HepG2 (cell line): ENCODE measurements at regions not wholly inside any gene's neighbourhood (a gene's known extent, or its start where the extent isn't known, plus 50 kb on each side); places are given as distances from the start of the nearest gene placed in this dataset.

Source experiments
- ATAC-seq: fragments of 200-7000 bp; cut with Tn5 transposase; 3 replicates; pipeline ENCODE4 v1.9.1; 2020; ENCODE audit warnings: mild to moderate bottlenecking, moderate library complexity
- BruUV-seq: library from RNA; stranded (reverse); fragments of 400-500 nt; replicated peaks from 2 replicates; lab custom pipeline; 2021; lab: Mats Ljungman, UMichigan
- CTCF ChIA-PET: fragments of 300-600 bp; formaldehyde crosslinking; extraction: SDS; loops from one replicate; lab custom pipeline; 2021; ENCODE audit warnings: low total read pairs, inconsistent platforms, low intra/inter-chr PET ratio; lab: Yijun Ruan, JAX
- POLR2A ChIA-PET: fragments of 350-600 bp; sonication (Branson Sonifier 250); formaldehyde crosslinking; loops from one replicate; lab custom pipeline; 2020; ENCODE audit warnings: antibody characterized with exemption, inconsistent platforms; lab: Yijun Ruan, JAX
- DNase-seq: peaks from one replicate; pipeline ENCODE4 v3.0.0-alpha.2; 2015; ENCODE audit warnings: low spot score
- FAIRE-seq: peaks from 3 replicates; lab custom pipeline; 2011; peaks lifted over from hg19 to GRCh38; lab: Jason Lieb, UNC
- H2AFZ ChIP-seq: one replicate; pipeline ENCODE4 v1.6.1; 2011; ENCODE audit warnings: low read length, inconsistent platforms
- H3K27ac ChIP-seq: fragments of 300-600 bp; 3 replicates; pipeline ENCODE4 v1.8.0; 2011; ENCODE audit warnings: mixed run types, mild to moderate bottlenecking, mixed read lengths, low read length, inconsistent platforms; ENCODE audit not compliant: insufficient read depth; ENCODE audit errors: extremely low read length
- H3K27me3 ChIP-seq, 2 experiments: fragments of 200-600 bp in 1 of 2; 2 replicates in 1 of 2; 3 replicates in 1 of 2; pipeline versions ENCODE4 v1.6.0 to v1.8.0; 2011; ENCODE audit warnings: low read length in 2 of 2, mild to moderate bottlenecking in 2 of 2, moderate library complexity in 2 of 2, inconsistent platforms in 1 of 2; ENCODE audit not compliant: insufficient read depth in 2 of 2, control insufficient read depth in 1 of 2
- H3K36me3 ChIP-seq, 2 experiments: fragments of 200-600 bp in 1 of 2; replicated peaks in 1 of 2; 2 replicates in 1 of 2; 3 replicates in 1 of 2; pipeline versions ENCODE4 v1.5.1 to v1.8.0; 2011; ENCODE audit warnings: low read length in 2 of 2, inconsistent platforms in 1 of 2; ENCODE audit not compliant: insufficient read depth in 2 of 2, control insufficient read depth in 1 of 2
- H3K4me1 ChIP-seq: 2 replicates; pipeline ENCODE4 v1.5.1; 2012; ENCODE audit warnings: low read length, inconsistent platforms; ENCODE audit not compliant: insufficient read depth
- H3K4me2 ChIP-seq: 2 replicates; pipeline ENCODE4 v1.6.0; 2011; ENCODE audit warnings: low read depth, low read length, inconsistent platforms
- H3K4me3 ChIP-seq, 3 experiments: fragments of 200-600 bp in 1 of 3; sonication (generic), shearing (Covaris generic) in 1 of 3; replicated peaks in 1 of 3; 2 replicates each; pipeline ENCODE4 v1.5.1; 2011 to 2016; ENCODE audit warnings: low read length in 3 of 3, inconsistent platforms in 2 of 3, low read depth in 2 of 3, mild to moderate bottlenecking in 2 of 3, control low read depth in 1 of 3, mixed read lengths in 1 of 3; ENCODE audit not compliant: insufficient read depth in 1 of 3
- H3K79me2 ChIP-seq: one replicate; pipeline ENCODE4 v1.6.1; 2011; ENCODE audit warnings: low read length, inconsistent platforms; ENCODE audit not compliant: insufficient read depth
- H3K9ac ChIP-seq: 2 replicates; pipeline ENCODE4 v1.6.0; 2011; ENCODE audit warnings: mild to moderate bottlenecking, low read depth, low read length, inconsistent platforms; ENCODE audit not compliant: insufficient read depth
- H3K9me3 ChIP-seq: 2 replicates; pipeline ENCODE4 v1.5.1; 2012; ENCODE audit warnings: mild to moderate bottlenecking, low read length
- H4K20me1 ChIP-seq: 2 replicates; pipeline ENCODE4 v1.6.0; 2011; ENCODE audit warnings: inconsistent platforms, mild to moderate bottlenecking, low read length, moderate library complexity; ENCODE audit not compliant: insufficient read depth
- GATAD2A ChIP-seq: IDR thresholded peaks from 2 replicates; pipeline ENCODE4 v1.6.1; 2016
- GLI4 ChIP-seq: sonication (generic); formaldehyde crosslinking; IDR thresholded peaks from 2 replicates; pipeline ENCODE4 v1.5.1; 2020; ENCODE audit warnings: missing genetic modification reagents, mild to moderate bottlenecking, moderate library complexity, borderline replicate concordance
- HMGA1 ChIP-seq: sonication (generic); formaldehyde crosslinking; conservative IDR thresholded peaks from 2 replicates; pipeline ENCODE4 v1.4.0; 2020; ENCODE audit warnings: missing genetic modification reagents
- KDM1A ChIP-seq: IDR thresholded peaks from 2 replicates; pipeline ENCODE4 v1.6.1; 2016; ENCODE audit warnings: missing compliant biosample characterization
- KDM5A ChIP-seq: fragments of 200-600 bp; sonication (generic); IDR thresholded peaks from 2 replicates; pipeline ENCODE4 v1.7.0; 2018; ENCODE audit warnings: antibody characterized with exemption, mild to moderate bottlenecking, low read length, borderline replicate concordance
- NFIB ChIP-seq: sonication (generic); formaldehyde crosslinking; IDR thresholded peaks from 2 replicates; pipeline ENCODE4 v1.9.0; 2021; ENCODE audit warnings: missing genetic modification reagents, mild to moderate bottlenecking, borderline replicate concordance
- NR2F1 ChIP-seq, 2 experiments: fragments of 450-650 bp in 1 of 2; formaldehyde crosslinking in 1 of 2; IDR thresholded peaks; 2 replicates each; pipeline versions ENCODE4 v1.5.0 to v1.6.1; 2016 to 2020; ENCODE audit warnings: mild to moderate bottlenecking in 1 of 2, missing compliant biosample characterization in 1 of 2, missing genetic modification reagents in 1 of 2, moderate library complexity in 1 of 2
- PCBP2 ChIP-seq: fragments of 200-400 bp; formaldehyde crosslinking; optimal IDR thresholded peaks from 2 replicates; pipeline ENCODE3; 2018; ENCODE audit warnings: low read length, low read depth; ENCODE audit not compliant: poor library complexity, severe bottlenecking
- SOX13 ChIP-seq, 3 experiments: fragments of 450-650 bp in 1 of 3; sonication (generic) in 1 of 3; formaldehyde crosslinking in 1 of 3; IDR thresholded peaks in 2 of 3; conservative IDR thresholded peaks in 1 of 3; 2 replicates each; pipeline versions ENCODE4 v1.5.0 to v1.6.1; 2016 to 2020; ENCODE audit warnings: antibody characterized with exemption in 1 of 3, mild to moderate bottlenecking in 1 of 3, missing compliant biosample characterization in 1 of 3, missing genetic modification reagents in 1 of 3, moderate library complexity in 1 of 3
- SRSF1 ChIP-seq: fragments of 200-400 bp; formaldehyde crosslinking; optimal IDR thresholded peaks from 2 replicates; pipeline ENCODE3; 2017; ENCODE audit warnings: mild to moderate bottlenecking, low read depth, low read length, moderate library complexity
- ZNF207 ChIP-seq: fragments of 450-650 bp; IDR thresholded peaks from 2 replicates; pipeline ENCODE4 v1.6.1; 2016; ENCODE audit warnings: antibody characterized with exemption, borderline replicate concordance
- ZNF264 ChIP-seq: sonication (generic); formaldehyde crosslinking; IDR thresholded peaks from 2 replicates; pipeline ENCODE4 v1.4.0; 2020; ENCODE audit warnings: missing genetic modification reagents
- ZNF367 ChIP-seq: sonication (generic); formaldehyde crosslinking; IDR thresholded peaks from 2 replicates; pipeline ENCODE4 v1.4.0; 2020; ENCODE audit warnings: missing genetic modification reagents, borderline replicate concordance
- ZNF451 ChIP-seq: sonication (generic); formaldehyde crosslinking; IDR thresholded peaks from 2 replicates; pipeline ENCODE4 v1.5.0; 2020; ENCODE audit warnings: mild to moderate bottlenecking, missing genetic modification reagents
- WGBS: methylation state at CpG from one replicate; pipeline ENCODE4 v1.1.6; 2017; ENCODE audit warnings: low lambda C conversion rate; 5-methylcytosine and 5-hydroxymethylcytosine counted together
- in situ Hi-C: cut with HindIII; loops from 2 replicates; pipeline ENCODE4 v1.10.0; 2017; ENCODE audit warnings: low pct_unique_long_range_greater_than_20kb; ENCODE audit not compliant: extremely low pct_ligation_motif_present
- intact Hi-C: fragments of 100-400 bp; cut with micrococcal nuclease; formaldehyde crosslinking; loops from one replicate; pipeline ENCODE4 v1.10.0; 2022; ENCODE audit not compliant: unreplicated experiment
- TF ChIP-seq, protein P1 (sequence below): sonication (generic); formaldehyde crosslinking; IDR thresholded peaks from 2 replicates; pipeline ENCODE4 v1.4.0; 2020; ENCODE audit warnings: mild to moderate bottlenecking, missing genetic modification reagents
- TF ChIP-seq, protein P2 (sequence below): sonication (generic); formaldehyde crosslinking; IDR thresholded peaks from 2 replicates; pipeline ENCODE4 v1.5.0; 2020; ENCODE audit warnings: mild to moderate bottlenecking, missing genetic modification reagents
- TF ChIP-seq, protein P3 (sequence below): sonication (generic); formaldehyde crosslinking; IDR thresholded peaks from 2 replicates; pipeline ENCODE4 v1.4.0; 2020; ENCODE audit warnings: missing genetic modification reagents
- TF ChIP-seq, protein P4 (sequence below): sonication (generic); formaldehyde crosslinking; conservative IDR thresholded peaks from 2 replicates; pipeline ENCODE4 v1.8.0; 2022; ENCODE audit warnings: missing genetic modification reagents

DNA sequence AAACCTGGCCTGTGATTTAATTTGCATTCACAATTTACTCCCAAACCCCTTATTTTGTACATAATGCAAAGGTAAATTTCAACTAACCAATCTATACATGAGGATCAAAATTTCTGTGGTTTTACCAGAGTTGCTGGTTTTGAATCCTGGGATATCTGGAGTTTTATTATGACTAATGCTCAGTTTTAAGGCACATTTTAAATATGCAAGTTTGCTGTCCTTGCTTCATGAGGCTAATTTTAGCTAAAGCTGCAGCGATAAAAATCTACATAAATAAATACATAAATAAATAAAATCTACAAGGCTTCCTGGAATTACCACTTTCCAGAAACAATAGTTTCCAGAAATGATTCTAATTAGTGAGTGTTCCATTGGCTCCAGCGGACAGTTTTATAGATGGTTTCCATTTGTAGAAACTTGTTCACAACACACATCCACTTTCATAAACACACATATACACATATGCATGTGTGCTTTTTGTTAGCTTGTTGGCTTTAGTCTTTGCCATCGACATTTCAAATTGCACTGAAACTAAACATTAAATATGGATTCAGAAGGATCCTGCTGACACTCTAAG lies 339.5 kb upstream of the NRP1 start:
- TF ChIP-seq GATAD2A (no peak), GLI4 (CRISPR knock-in tag) (no peak), SOX13 (IDR thresholded peaks at IDR 0.05) (no peak), SOX13 (CRISPR knock-in tag; conservative IDR thresholded peaks at IDR 0.05 in 1 of 2, IDR thresholded peaks at IDR 0.05 in 1 of 2) (no peak), KDM5A (no peak), HMGA1 (CRISPR knock-in tag) (no peak), SRSF1 (no peak), ZNF264 (CRISPR knock-in tag) (no peak), NR2F1 (CRISPR knock-in tag; IDR thresholded peaks at IDR 0.05) (no peak), KDM1A (no peak), ZNF207 (no peak), NFIB (no peak), PCBP2 (no peak), ZNF451 (CRISPR knock-in tag) (no peak), ZNF367 (CRISPR knock-in tag) (no peak)
- TF ChIP-seq, protein P1, sequence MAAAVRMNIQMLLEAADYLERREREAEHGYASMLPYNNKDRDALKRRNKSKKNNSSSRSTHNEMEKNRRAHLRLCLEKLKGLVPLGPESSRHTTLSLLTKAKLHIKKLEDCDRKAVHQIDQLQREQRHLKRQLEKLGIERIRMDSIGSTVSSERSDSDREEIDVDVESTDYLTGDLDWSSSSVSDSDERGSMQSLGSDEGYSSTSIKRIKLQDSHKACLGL (CRISPR knock-in tag) = no peak
- TF ChIP-seq, protein P2, sequence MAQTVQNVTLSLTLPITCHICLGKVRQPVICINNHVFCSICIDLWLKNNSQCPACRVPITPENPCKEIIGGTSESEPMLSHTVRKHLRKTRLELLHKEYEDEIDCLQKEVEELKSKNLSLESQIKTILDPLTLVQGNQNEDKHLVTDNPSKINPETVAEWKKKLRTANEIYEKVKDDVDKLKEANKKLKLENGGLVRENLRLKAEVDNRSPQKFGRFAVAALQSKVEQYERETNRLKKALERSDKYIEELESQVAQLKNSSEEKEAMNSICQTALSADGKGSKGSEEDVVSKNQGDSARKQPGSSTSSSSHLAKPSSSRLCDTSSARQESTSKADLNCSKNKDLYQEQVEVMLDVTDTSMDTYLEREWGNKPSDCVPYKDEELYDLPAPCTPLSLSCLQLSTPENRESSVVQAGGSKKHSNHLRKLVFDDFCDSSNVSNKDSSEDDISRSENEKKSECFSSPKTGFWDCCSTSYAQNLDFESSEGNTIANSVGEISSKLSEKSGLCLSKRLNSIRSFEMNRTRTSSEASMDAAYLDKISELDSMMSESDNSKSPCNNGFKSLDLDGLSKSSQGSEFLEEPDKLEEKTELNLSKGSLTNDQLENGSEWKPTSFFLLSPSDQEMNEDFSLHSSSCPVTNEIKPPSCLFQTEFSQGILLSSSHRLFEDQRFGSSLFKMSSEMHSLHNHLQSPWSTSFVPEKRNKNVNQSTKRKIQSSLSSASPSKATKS = no peak
- TF ChIP-seq, protein P3, sequence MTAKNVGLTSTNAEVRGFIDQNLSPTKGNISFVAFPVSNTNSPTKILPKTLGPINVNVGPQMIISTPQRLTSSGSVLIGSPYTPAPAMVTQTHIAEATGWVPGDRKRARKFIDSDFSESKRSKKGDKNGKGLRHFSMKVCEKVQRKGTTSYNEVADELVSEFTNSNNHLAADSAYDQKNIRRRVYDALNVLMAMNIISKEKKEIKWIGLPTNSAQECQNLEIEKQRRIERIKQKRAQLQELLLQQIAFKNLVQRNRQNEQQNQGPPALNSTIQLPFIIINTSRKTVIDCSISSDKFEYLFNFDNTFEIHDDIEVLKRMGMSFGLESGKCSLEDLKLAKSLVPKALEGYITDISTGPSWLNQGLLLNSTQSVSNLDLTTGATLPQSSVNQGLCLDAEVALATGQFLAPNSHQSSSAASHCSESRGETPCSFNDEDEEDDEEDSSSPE (CRISPR knock-in tag) = no peak
- TF ChIP-seq, protein P4, sequence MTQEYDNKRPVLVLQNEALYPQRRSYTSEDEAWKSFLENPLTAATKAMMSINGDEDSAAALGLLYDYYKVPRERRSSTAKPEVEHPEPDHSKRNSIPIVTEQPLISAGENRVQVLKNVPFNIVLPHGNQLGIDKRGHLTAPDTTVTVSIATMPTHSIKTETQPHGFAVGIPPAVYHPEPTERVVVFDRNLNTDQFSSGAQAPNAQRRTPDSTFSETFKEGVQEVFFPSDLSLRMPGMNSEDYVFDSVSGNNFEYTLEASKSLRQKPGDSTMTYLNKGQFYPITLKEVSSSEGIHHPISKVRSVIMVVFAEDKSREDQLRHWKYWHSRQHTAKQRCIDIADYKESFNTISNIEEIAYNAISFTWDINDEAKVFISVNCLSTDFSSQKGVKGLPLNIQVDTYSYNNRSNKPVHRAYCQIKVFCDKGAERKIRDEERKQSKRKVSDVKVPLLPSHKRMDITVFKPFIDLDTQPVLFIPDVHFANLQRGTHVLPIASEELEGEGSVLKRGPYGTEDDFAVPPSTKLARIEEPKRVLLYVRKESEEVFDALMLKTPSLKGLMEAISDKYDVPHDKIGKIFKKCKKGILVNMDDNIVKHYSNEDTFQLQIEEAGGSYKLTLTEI (CRISPR knock-in tag) = no peak
- Histone ChIP-seq H3K9ac (no peak overlapping the region), H3K79me2 (no peaks in the 10 kb centered on the region), H3K27ac (no peak overlapping the region), H2AFZ (no peak overlapping the region), H3K4me2 (no peak overlapping the region), H3K36me3 (no peaks in the 10 kb centered on the region), H3K4me1 (no peaks in the 10 kb centered on the region), H4K20me1 (no peaks in the 10 kb centered on the region), H3K9me3 (no peaks in the 10 kb centered on the region), H3K27me3 (no peaks in the 10 kb centered on the region), H3K4me3 (no peak overlapping the region)
- no peak for FAIRE-seq
- no peak for DNase-seq
- WGBS = 64% methylated on average over 3 of the region's 3 CpGs
- intact Hi-C loops (no loop called here), in situ Hi-C loops (no loop called here)
- ChIA-PET POLR2A (no interaction called here), CTCF (no interaction called here)
- ATAC-seq = no peak
- no TSS peak for BruUV-seq
